WI38 (cell line): ENCODE measurements at regions not wholly inside any gene's neighbourhood (a gene's known extent, or its start where the extent isn't known, plus 50 kb on each side); places are given as distances from the start of the nearest gene placed in this dataset.

Source experiments
- H3K4me3 ChIP-seq: 2 replicates; pipeline ENCODE4 v1.5.1; 2011; ENCODE audit warnings: low read depth, mild to moderate bottlenecking, control low read depth, low read length
- TF ChIP-seq, protein P1 (sequence below): IDR thresholded peaks from 2 replicates; pipeline ENCODE4 v1.5.1; 2012; ENCODE audit warnings: low read depth, mild to moderate bottlenecking, control low read depth, low read length

DNA sequence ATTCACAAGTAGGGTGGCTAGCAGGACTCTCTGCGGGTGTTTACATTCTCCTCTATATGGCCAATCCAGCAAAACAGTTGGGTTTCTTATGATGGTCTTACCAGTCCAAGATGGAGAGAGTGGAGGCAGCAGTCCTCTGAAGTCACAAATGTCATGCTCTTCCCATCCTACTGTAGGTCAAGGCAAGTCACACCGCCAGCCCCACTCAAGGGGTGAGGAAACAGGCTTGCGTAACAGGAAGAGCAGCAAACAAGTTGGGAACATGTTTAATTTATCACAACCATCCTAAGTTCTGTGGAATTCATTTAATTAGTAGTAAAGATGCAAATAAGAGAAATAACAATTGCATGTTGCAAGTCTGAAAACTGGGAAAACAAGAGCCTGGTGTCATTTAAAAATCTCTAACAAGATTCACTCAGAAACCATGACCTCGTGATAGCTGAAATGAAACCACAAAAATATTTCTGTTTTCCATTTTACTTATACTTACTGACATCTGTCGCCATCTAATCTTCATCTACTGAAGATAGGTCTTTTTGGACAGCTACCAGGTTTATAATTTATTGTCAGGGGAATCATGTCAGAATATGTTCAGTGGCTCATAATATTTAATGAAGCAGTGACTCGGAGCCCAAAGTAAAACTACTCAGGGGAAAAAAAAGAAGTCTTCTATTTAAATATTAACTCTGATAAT is 349.1 kb upstream of the FMN2 start:
- no peak overlapping the region for H3K4me3 ChIP-seq
- TF ChIP-seq, protein P1, sequence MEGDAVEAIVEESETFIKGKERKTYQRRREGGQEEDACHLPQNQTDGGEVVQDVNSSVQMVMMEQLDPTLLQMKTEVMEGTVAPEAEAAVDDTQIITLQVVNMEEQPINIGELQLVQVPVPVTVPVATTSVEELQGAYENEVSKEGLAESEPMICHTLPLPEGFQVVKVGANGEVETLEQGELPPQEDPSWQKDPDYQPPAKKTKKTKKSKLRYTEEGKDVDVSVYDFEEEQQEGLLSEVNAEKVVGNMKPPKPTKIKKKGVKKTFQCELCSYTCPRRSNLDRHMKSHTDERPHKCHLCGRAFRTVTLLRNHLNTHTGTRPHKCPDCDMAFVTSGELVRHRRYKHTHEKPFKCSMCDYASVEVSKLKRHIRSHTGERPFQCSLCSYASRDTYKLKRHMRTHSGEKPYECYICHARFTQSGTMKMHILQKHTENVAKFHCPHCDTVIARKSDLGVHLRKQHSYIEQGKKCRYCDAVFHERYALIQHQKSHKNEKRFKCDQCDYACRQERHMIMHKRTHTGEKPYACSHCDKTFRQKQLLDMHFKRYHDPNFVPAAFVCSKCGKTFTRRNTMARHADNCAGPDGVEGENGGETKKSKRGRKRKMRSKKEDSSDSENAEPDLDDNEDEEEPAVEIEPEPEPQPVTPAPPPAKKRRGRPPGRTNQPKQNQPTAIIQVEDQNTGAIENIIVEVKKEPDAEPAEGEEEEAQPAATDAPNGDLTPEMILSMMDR, result no peak

DNA sequence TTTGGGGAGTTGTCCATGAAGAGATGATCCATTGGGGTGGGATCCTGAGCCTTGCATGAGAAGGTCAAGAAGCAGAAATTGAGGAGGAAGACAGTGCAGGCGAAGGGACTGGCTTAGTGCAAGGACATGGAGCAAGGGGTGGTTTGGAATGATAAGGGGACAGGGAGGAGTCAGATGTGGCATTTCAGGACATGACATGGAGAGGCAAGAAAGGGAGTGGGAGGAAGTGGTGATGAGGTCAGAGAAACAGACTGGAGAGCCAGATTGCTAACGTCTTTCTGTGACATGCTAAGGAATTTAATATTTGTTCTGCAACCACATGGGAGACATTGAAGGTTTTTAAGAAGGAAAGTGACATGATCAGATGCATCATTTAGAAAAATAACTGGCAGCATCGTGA is 346.8 kb upstream of the FMN2 start:
- TF ChIP-seq, protein P1, result no peak
- no peak overlapping the region for H3K4me3 ChIP-seq

DNA sequence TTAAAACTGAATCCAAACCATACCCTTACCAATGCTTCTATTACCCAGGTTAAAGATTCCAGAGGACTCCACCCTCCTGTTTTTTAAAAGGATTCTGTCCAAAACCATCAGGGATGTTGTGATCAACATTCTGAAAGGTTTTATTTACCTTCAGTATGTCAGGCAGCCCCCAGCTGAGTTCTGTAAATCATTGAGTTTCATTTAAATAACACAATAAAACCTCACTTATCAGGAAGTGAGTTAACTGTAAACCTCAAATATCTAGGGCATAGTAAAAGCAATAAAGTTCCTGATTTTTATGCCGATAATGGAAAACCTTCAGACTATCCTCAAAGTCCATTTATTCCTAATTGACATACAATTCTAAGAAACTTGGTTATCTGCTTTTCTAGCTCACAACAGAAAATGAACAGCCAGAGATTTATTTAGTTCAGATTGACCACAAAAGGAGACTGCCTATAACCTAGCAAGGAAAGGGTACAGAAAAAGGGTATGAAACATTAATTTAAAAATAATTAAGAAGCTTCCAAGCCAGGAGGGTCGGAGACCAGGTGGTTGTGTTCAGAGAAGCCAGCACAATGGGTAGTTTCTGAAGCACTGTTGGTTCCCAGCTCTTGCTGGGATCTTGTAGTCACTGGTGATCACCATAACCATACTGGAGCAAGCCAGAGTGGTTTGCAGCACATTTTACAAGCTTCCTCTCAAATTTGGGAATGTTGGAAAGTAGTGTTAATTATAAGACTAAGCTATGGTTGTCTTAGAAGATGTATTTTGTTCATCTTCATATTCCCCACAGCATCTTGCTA is 336.4 kb upstream of the FMN2 start:
- H3K4me3 ChIP-seq, result no peak overlapping the region
- TF ChIP-seq, protein P1, result no peak

DNA sequence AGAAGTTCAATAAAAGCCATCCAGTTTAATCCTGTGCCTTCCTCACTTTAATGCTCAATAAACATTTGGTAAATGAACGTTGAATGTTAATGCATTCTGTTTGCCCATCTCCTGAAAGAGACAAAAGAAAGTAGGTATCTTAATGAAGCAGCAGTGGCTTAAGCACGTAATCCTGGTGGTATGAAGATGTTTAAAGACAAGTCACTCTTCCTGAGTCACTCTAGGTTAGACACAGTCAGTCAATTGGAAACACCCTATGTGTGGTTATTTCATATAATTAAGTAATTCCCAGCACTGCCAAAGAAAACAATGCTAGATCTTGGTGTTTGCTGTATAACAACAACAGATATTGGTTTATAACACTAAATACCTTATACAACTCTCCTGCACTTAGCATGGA is 334.0 kb upstream of the FMN2 start:
- no peak overlapping the region for H3K4me3 ChIP-seq
- TF ChIP-seq, protein P1, result no peak

DNA sequence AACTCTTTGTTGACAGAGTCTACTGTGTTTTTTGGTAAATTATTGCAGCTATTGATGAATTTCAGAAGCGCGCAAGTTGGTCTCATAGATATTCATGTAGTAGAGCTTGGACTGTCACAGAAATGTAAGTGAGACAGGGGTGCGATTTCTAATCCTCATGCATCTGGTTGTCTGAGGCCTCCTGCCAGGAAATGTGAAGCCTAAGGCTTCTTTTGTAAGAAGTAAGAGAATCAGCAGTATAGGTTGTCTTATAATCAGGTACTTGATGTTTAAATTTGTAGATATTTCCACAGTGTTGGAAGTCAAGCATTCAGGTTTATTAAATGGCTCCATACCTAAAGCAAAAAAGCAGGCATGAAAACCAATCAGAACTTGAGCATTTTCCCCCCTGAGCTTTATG is 332.9 kb upstream of the FMN2 start:
- H3K4me3 ChIP-seq, result no peak overlapping the region
- TF ChIP-seq, protein P1, result no peak

DNA sequence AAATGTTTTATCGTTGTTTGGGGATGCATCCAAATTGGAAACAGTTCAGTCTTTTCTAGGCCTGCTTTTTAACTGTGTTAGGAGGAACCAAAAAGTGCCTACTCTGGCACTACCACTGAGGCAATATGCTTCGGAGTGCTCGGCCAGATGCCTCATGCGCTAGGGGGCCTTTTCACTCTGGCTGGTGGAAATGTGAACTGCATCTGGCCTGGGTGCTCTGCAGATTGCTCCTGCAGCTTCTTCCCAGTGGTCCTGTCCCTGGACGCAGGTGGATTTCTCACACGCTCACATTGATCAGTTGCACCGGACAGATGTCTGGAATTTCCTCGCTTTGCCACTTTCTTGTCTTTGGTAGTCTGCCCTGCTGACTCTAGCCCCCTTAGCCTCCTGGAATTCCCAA is 330.2 kb upstream of the FMN2 start:
- TF ChIP-seq, protein P1, result no peak
- no peak overlapping the region for H3K4me3 ChIP-seq

DNA sequence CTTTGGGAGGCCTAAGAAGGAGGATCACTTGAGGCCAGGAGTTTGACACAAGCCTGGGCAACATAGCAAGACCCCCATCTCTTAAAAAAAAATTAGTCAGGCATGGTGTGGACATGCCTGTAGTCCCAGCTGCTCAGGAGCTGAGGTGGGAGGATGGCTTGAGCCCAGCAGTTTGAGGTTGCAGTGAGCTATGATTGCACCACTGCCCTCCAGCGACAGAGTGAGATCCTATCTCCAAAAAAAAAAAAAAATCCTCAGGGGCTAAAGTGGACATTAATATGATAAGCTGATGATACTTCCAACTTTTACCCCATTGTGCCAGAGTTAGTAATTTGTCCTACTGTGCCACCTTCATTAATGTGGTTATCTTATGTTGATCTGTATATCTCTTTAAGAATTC is 327.8 kb upstream of the FMN2 start:
- no peak overlapping the region for H3K4me3 ChIP-seq
- TF ChIP-seq, protein P1, result no peak
